ENCODE measurements at regions not wholly inside any gene's neighbourhood (a gene's known extent, or its start where the extent isn't known, plus 50 kb on each side); places are given as distances from the start of the nearest gene placed in this dataset.

DNA sequence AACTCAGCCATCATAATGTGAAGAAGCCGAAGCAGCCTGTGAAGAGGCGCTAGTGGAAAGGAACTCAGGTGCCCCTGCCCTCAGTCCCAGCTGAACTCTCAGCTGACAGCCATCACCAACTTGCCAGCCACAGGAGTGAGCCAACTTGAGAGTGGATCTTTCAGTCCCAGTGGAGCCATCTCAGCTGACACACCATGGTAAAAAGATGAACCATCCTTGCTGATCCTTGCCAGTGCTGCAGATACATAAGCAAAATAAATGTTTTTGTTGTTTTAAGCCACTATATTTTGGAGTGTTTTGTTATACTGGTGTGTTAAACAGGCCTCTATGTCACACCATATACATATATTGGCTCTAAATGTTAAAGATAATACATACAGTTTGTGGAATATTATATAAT, 195.8 kb upstream of the SPRED2 start:
- no peak for TF ChIP-seq POLR2A (IDR thresholded peaks at IDR 0.05)
- TF ChIP-seq, protein P1, sequence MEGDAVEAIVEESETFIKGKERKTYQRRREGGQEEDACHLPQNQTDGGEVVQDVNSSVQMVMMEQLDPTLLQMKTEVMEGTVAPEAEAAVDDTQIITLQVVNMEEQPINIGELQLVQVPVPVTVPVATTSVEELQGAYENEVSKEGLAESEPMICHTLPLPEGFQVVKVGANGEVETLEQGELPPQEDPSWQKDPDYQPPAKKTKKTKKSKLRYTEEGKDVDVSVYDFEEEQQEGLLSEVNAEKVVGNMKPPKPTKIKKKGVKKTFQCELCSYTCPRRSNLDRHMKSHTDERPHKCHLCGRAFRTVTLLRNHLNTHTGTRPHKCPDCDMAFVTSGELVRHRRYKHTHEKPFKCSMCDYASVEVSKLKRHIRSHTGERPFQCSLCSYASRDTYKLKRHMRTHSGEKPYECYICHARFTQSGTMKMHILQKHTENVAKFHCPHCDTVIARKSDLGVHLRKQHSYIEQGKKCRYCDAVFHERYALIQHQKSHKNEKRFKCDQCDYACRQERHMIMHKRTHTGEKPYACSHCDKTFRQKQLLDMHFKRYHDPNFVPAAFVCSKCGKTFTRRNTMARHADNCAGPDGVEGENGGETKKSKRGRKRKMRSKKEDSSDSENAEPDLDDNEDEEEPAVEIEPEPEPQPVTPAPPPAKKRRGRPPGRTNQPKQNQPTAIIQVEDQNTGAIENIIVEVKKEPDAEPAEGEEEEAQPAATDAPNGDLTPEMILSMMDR (IDR thresholded peaks at IDR 0.05), result no peak
